HG03378 (cell line): ENCODE measurements at regions not wholly inside any gene's neighbourhood (a gene's known extent, or its start where the extent isn't known, plus 50 kb on each side); places are given as distances from the start of the nearest gene placed in this dataset.
A peak's percentile ranks its signal among the peaks of the same experiment; 100 is the strongest.

Source experiments
- ATAC-seq: cut with Tn5 transposase; IDR thresholded peaks from one replicate; pipeline ENCODE4 v1.9.1; 2021; ENCODE audit warnings: mild to moderate bottlenecking, moderate library complexity; ENCODE audit not compliant: unreplicated experiment

DNA sequence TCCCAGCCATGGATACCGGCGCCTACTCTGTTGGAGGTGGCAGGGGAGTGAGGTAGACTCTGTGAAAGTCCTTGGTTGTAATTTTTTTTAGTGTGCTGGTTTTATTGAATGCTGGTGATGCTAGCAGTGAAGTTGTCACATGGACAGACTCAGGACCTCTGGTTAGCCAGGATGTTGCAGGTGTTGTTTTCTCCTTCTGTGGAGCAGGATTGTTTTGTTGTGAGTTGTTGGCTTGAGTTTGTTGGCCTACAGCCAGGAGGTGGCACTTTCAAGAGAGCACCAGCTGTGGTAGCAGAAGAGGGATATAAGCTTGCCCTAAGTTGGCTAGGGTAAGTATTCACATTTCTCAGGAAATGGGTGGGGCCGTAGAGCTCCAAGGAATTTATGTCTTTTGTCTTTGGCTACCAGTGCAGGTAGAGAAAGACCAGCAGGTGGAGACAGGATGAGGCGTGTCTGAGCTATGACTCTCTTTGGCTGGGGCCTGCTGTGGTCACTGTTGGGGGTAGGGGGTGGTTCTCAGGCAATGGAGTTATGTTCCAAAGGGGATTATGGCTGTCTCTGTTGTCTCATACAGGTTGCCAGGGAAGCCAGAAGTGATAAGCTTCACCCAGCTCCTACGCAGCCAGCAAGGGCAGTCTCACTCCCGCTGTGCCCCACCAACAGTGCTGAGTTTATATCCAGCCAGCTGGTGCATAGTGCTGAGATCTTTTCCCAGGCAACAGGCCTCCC is 248.7 kb downstream of the TAF11L14 start:
- ATAC-seq: no peak

DNA sequence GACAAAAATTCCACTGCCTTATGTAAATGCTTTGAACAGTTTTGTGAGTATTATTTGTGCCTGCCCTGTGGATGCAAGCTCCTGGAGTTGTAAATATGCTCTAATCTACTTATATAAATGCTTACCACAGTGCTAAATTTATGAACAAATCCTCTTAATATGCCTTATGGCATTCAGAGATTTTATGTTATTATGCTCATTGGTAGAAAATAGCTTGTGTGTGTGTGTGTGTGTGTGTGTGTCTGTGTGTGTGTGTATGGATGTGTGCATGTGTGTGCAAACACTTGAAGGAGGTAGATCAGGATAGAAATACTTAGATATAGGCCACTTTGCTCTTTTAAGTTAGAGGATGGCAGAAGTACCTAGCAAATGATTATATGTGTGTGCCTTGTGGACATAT is 253.9 kb downstream of the TAF11L14 start:
- ATAC-seq: no peak

DNA sequence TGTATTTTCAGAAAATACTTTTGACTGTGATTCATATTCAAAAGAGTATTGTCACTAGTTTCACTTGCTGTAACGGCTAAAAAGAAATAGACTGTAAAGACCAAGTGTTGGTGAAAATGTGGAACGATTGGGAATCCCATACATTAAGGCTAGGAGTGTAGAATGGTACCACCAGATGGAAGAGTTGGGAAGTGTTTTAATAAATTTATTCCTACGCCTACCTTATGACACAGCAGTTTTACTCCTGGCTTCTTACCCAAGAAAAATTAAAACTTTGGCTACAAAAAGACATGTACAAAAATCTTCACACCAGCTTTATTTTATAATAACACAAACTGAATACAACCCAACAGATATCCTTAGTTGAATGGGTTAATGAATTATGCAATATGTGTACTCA is 256.2 kb downstream of the TAF11L14 start:
- no peak for ATAC-seq

DNA sequence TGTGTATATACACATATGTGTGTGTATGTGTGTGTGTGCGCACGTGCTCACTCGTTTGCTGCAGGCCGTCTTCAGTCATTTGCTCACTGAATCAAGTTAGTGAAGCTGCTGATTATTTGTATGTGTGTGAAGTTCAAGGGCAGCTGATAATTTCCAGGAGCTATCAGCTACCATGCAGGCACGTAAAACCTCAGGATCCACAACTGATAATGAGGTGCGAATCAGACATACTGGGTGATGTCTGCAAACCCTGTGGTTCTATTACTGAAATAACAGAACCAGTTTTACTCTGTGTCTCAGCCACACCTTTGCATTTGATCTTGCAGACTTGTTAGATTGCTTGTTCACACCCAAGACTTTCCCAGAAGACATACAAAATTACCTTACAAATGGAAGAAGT is 257.6 kb downstream of the TAF11L14 start:
- no peak for ATAC-seq

DNA sequence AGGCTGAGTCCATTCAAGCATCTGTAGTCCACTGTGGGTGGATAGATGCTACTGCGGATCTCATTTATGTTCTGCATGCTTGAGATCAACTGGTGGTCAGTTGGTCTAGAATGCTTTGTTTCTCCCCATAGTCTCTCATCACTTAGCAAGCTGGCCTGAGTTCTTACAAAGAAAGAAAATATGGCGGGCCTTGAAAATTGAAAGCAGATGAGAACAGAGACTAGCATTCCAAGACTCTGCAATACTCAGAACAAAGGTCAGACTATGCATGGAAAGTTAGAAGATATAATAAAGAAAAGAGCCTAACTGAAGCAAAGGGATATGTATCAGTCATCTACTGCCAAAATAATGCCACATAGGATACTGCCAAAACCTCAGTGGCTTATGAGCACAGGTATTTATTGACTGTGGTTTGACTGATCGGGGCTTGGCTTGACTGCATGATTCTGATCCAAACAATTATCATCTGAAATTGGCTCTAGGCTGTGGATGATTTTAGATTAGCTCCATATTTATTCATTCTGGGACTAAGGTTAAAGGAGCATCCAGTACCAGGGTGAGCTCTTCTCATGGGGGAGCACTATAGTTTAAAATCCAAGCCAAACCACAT is 258.9 kb downstream of the TAF11L14 start:
- ATAC-seq: no peak

DNA sequence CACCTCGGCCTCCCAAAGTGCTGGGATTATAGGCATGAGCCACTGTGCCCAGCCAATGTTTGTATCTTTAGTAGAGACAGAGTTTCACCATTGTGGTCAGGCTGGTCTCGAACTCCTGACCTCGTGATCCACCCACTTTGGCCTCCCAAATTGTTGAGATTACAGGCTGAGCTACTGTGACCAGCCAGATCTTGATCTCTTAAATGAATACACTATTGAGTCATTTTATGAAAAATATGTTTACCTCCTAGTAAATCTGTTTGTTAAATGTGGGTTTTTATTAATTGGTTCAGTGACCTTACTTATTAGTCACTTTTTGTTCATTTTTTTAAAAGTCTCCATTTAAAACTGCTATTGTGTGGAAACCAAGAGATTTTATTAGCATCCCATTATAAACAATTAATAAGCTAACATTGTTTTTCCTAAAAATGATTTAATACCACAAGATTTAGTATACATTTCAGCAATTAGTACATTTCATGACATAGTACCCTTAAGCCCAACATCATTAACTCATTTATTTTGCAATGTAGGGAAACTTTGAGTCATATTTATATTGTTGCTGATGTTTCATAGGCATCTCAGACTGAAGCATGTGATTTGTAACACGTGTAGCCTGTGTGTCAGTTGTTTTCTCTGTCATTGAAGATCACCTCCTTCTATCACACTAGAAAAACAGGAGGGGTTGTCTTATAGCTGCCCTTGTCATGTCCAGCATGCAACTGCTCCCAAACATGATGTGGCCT is 261.2 kb downstream of the TAF11L14 start:
- no peak for ATAC-seq

DNA sequence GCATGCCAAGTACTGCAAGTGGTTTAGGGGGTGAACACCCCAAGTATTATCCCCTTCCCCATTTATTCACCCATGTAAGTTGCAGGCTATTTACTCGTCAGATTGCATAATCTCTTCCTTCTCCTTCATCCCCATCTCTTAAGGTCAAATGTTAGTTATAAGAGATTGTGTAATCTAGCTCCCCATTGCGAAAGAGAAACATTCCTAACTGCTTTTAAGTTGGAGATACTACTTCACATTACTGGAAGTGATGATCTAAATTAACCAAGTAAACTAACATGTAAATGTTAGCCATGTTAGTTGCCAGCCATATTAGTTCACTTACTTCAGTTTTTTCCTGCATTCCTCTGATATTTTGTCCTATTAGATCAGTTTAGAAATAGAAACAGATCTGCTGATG is 262.3 kb downstream of the TAF11L14 start:
- ATAC-seq: no peak

DNA sequence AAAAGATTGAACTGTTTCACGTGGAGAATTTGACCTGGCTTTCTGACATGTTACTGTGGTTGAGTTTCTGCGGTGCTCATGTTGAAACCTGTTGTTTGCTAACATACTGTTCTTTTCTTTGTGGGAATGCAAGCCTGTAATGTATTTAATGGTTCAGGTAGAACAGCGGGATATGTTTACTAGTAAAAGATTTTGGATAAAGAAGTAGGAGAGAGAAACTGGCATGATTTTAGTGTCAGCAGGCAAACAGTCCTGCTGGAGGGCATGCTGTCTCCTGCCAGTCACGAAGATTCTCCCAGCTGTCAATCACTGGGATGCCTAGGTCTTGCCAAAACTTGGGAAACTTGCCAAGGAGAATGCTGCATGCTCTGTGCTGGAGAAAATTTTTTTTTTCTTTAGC is 263.5 kb downstream of the TAF11L14 start:
- no peak for ATAC-seq

DNA sequence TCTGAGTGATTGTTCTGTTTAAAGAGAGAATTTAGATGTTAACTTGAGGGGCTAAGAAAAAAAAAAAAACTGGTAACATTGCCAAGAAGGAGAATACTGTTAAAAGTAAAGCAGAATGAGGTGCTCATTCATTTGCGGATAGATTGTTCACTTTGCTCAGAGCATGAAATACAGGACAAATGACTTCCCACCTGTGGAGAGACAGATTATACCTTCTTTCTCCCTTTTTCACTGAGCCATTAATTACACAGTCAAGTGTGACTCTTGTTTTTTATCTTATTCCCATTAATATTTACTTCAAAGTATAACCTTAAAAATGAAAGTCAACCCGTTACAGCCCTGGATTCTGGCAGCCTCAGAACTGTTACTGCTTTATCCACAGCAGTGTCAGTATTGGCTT is 264.5 kb downstream of the TAF11L14 start:
- ATAC-seq: no peak

DNA sequence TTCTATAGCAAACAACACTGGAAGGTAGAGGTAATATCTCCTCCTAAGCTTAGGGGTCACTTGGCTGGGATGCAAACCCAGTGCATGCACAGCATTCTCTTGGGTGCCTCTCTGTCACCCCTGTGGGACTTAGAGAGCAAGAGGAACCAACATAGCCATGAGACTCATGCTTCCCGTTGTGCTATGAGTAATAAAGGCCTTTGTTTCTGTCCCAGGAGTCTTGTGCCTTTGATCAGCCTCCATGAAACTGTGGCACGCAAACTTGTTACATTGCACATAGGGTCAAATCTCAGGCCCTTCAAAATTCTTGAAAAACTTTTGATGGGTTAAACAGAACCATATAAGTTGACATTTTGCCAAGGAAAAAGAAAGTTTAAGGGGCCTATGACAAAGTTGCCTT is 272.8 kb downstream of the TAF11L14 start:
- peak; percentile 76 for ATAC-seq

DNA sequence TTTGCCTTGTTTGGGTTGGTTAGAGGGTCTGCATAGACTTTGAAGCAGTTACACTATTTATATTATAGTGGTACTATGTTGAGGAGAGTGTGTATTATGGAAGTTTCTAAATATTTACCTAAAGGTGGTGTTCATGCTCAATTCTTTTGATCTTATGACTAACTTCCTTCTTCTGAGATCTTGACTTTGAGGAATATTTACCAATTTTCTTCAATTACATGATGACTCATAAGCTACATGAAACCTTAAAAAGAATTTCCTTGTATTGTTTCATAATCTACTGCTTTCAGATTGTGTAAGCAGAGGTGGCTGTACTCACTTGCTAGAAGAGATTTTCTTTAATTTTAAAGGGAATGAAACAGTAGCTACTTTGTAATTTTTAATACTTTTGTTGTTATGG is 276.1 kb downstream of the TAF11L14 start:
- ATAC-seq: no peak

DNA sequence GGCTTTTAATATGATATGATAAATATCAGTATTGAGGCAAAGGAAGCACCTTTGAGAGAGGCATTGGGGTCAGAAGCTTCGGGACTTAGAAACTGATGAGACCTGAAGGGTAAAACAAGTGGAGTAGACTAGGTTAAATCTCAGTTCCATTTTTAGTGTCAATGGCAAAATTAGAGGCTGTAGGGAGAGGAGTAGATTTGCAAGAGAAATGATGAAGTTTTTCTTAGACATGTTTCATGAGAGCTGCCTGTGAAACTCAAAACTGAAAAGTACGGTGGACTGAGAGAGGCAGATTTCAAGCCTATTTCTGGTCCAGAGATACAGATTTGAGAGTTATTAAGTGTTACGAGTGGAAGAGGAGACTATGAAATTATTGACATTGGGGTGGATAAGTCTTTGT is 278.5 kb downstream of the TAF11L14 start:
- no peak for ATAC-seq

DNA sequence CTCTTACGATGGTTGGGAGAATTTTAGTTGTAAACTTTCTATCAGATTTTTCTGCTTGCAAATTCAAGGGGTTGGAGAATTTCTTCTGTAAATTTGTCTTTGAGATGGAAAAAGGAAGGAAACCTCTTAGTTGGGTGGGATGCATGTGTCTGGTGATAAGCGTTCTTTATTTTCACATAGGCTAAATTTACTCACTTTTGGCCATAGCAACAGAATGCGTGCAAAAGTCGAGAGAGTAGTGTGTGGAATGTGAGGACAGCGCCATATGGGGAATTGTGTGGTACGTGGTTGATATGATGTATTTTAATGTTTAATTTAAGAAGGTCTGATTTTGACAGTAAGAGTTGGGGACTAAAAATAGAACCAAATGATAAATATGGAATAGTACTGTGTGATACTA is 282.2 kb downstream of the TAF11L14 start:
- no peak for ATAC-seq

DNA sequence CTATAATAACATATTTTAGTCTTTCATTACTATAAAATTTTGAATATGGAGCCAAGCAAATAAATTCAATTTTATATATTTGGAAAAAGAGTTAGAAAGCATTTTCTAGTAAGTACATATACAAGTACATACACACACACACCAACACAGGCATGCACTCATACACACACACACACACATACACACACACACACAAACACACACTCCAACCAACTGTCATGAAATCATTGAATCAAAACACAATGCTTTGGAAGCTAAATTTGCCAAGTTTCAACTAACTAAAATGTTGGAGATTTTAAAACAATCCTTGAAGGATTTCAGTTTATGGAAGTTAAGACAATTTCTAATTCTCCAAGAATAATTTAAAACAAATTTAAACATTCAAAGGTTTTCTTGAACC is 283.2 kb downstream of the TAF11L14 start:
- no peak for ATAC-seq

DNA sequence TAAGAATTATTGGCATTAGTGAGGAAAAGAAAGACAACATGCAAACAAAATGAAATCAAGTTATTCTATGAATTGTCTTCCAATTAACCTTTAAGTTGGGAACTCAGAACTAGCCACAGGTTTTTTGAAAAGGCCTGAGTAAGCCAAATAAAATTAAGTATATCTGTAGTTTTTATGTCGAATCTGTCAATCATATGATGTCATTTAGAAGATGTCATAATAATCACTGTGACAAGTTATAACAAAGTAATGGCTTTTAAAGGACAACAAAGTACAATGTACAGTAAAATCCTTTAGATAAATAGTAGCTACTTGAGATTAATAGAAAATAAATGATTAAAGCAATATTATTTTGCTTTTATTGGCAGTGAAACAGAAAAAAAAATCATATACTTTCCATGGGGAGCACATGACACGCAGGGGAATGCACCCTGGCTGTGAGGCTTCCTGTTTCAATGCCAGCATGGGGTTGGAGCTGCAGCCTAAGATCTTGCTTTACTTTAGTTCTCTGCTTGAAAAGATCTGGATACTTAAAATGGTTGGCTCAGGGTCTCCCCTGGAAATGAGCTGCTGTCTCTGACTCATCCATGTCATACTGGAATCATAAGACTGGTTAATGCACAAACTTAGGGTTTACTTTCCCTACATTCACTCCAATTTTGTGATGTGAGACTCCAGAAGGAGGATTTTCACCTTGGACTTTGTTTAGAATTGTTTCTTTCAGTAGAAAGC is 284.3 kb downstream of the TAF11L14 start:
- no peak for ATAC-seq

DNA sequence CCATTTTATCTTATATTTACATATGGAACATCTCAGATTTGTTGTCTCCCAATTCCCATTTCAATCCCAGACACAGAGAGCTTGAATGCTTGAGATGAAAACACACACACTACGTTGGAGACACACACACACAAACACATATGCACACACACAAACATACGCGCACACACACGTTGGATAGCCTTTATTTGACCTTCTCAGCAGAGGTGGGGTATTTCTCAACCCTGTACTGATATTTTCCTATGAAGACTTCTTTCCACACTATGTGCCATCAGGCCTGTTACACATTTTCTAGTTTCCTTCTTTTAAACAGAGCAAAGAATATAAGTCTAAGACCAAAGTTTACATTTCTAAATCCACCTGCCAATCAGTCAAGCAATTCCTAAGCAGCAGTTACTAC is 291.0 kb downstream of the TAF11L14 start:
- no peak for ATAC-seq

DNA sequence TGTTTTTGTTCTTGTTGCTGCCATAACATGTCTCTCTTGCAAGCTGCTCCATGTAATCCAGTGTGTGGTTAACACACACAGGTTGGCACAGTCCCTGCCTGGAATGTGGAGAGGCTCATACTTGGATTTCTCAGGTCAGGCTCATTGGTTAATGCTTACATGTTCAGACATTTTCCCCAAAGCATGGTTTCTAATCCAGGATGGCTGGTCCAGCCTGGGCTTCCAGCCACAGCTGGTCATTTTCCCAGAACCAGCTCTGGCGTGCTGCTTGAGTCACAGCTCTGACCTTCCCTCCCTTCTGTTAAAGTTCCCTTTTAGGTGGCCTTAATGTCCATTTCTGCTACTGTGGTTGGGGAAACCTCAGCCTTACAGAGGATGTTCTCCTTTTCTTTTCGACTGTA is 294.3 kb downstream of the TAF11L14 start:
- ATAC-seq: no peak

DNA sequence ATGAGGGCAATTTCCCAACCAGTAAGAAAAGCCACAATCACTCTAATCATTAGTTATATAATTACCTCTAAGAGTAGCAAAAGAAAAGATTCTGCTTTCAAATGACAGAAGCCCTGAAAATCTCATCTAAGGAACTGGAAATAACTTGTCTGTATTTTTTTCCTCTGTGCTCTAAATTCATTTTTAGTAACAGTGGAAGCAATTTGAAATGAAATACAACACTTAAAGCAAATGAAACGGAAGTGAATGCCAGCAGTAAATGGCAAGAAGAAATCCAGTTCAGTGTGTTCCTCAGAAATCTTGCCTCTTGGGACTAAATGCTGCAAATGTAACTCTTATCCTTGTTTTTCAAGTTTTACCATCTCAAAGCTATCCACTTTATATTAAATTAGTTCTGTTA is 294.9 kb downstream of the TAF11L14 start:
- ATAC-seq: no peak

DNA sequence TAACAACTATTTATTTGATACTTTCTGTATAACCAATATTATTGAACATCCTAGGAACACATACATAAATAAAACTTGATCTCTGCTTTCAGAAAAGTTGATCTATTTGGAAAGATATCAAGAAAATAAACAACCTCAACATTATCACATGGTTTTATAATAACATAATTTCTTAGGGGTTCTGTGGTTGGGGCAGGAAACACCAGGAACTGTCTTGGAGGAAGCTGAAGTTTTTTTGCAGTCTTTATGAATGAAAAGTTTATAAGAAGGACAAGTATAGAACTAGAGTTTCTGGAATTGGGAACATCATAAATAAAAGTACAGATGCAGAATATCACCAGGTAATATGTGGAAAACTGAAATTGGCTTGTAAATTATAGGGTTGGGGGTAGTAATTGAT is 296.1 kb downstream of the TAF11L14 start:
- ATAC-seq: no peak

DNA sequence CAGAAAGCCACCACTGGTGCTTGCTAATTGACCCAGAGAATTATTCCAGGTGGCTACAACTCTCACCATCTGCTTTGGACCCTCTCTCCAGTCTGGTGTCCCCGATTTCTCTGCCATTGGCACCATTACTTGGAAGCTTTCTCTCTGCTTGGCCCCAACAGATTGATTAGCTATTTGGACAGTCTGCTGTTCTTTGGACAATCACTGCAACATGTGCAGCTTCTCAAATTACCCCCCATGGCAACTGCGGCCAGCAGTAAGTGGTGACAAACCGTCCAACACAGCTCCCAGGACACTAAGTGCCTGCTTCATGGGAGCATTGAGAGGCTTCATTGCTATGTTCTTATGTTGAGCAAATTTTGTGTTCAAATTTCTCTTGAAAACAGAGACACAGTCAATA is 309.8 kb downstream of the TAF11L14 start:
- ATAC-seq: no peak

DNA sequence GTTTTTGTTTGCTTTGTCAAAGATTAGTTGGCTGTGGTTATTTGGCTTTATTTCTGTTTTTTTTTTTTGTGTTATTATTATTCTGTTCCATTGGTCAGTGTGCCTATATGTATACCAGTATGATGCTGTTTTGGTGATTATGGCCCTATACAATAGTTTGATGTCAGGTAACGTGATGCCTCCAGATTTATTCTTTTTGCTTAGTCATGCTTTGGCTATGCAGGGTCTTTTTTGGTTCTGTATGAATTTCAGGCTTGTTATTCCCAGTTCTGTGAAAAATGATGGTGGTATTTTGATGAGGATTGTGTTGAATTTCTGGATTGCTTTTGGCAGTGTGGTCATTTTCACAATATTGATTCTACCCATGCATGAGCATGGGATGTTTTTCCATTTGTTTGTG is 312.8 kb downstream of the TAF11L14 start:
- ATAC-seq: no peak
